Upper lobe of left lung (tissue), 6 donors: ENCODE measurements at regions not wholly inside any gene's neighbourhood (a gene's known extent, or its start where the extent isn't known, plus 50 kb on each side); places are given as distances from the start of the nearest gene placed in this dataset.

Source experiments
- ATAC-seq, 2 donors: fragments of 200-7000 bp; cut with Tn5 transposase; one replicate each; pipeline ENCODE4 v1.9.1; 2022; ENCODE audit warnings: mild to moderate bottlenecking in 2 of 2, moderate library complexity in 2 of 2; ENCODE audit not compliant: low FRiP score in 2 of 2
- DNase-seq, 2 donors: peaks; one replicate each; pipeline ENCODE4 v3.0.0-alpha.2; 2019 to 2020
- H3K27ac ChIP-seq, 4 donors: fragments of 200-600 bp; sonication (generic); one replicate each; pipeline ENCODE4 v1.5.1; 2016 to 2019
- H3K27me3 ChIP-seq, 4 donors: fragments of 200-600 bp; sonication (generic); one replicate each; pipeline ENCODE4 v1.5.1; 2017 to 2019
- H3K36me3 ChIP-seq, 4 donors: fragments of 200-600 bp; sonication (generic); one replicate each; pipeline ENCODE4 v1.5.1; 2016 to 2019
- H3K4me1 ChIP-seq, 4 donors: fragments of 200-600 bp; sonication (generic); one replicate each; pipeline ENCODE4 v1.5.1; 2018 to 2019
- H3K4me3 ChIP-seq, 4 donors: fragments of 200-600 bp; sonication (generic); one replicate each; pipeline ENCODE4 v1.5.1; 2017 to 2019; ENCODE audit warnings: mild to moderate bottlenecking in 2 of 4, moderate library complexity in 1 of 4
- H3K9me3 ChIP-seq, 4 donors: fragments of 200-600 bp; sonication (generic); one replicate each; pipeline ENCODE4 v1.5.1; 2018 to 2019
- EP300 ChIP-seq, 4 donors: sonication (generic); formaldehyde crosslinking; IDR thresholded peaks; one replicate each; pipeline ENCODE4 v1.5.1; 2017; ENCODE audit warnings: antibody characterized with exemption in 4 of 4, control low read depth in 2 of 4
- POLR2A ChIP-seq, 4 donors: fragments of 450-650 bp; IDR thresholded peaks; one replicate each; pipeline ENCODE4 v1.5.1; 2016 to 2017; ENCODE audit warnings: antibody characterized with exemption in 4 of 4, mild to moderate bottlenecking in 2 of 4
- POLR2AphosphoS5 ChIP-seq, 2 donors: sonication (generic); formaldehyde crosslinking; IDR thresholded peaks; one replicate each; pipeline ENCODE4 v1.5.1; 2017; ENCODE audit warnings: antibody characterized with exemption in 2 of 2
- WGBS, 2 donors: methylation state at CpG; one replicate each; pipeline ENCODE4 v1.1.5; 2017 to 2018; 5-methylcytosine and 5-hydroxymethylcytosine counted together
- TF ChIP-seq, protein P1 (sequence below), 6 experiments: fragments of 450-650 bp in 4 of 6; fragments of 200-600 bp in 2 of 6; sonication (generic) in 2 of 6; IDR thresholded peaks; one replicate each; pipeline ENCODE4 v1.5.1; 2016 to 2019; ENCODE audit warnings: antibody characterized with exemption in 6 of 6
- donor health status: DM: no; HTN: no; CAD: no; lungs with moderate emphysema.
- donor health status: DM: no; HTN: yes; CAD: no; lungs with severe emphysema.

- no peak for ATAC-seq
- no peaks in the 10 kb centered on the region for H3K9me3 ChIP-seq
- H3K4me1 ChIP-seq = no peaks in the 10 kb centered on the region
- H3K27me3 ChIP-seq = no peaks in the 10 kb centered on the region
- H3K36me3 ChIP-seq = no peaks in the 10 kb centered on the region
- no peak overlapping the region for H3K27ac ChIP-seq
- H3K4me3 ChIP-seq = no peak overlapping the region
- 39 to 59% methylated on average over 4 of the region's 4 CpGs for WGBS, 2 donors
- no peak for TF ChIP-seq EP300 (IDR thresholded peaks at IDR 0.05)
- no peak for TF ChIP-seq POLR2A (IDR thresholded peaks at IDR 0.05)
- TF ChIP-seq POLR2AphosphoS5 (IDR thresholded peaks at IDR 0.05) = no peak
- TF ChIP-seq, protein P1, sequence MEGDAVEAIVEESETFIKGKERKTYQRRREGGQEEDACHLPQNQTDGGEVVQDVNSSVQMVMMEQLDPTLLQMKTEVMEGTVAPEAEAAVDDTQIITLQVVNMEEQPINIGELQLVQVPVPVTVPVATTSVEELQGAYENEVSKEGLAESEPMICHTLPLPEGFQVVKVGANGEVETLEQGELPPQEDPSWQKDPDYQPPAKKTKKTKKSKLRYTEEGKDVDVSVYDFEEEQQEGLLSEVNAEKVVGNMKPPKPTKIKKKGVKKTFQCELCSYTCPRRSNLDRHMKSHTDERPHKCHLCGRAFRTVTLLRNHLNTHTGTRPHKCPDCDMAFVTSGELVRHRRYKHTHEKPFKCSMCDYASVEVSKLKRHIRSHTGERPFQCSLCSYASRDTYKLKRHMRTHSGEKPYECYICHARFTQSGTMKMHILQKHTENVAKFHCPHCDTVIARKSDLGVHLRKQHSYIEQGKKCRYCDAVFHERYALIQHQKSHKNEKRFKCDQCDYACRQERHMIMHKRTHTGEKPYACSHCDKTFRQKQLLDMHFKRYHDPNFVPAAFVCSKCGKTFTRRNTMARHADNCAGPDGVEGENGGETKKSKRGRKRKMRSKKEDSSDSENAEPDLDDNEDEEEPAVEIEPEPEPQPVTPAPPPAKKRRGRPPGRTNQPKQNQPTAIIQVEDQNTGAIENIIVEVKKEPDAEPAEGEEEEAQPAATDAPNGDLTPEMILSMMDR (IDR thresholded peaks at IDR 0.05) = no peak
- DNase-seq = no peak
Observed at GRCh38 chr4:149997881-149998421, 80.3 kb upstream of the DCLK2 start.

DNA sequence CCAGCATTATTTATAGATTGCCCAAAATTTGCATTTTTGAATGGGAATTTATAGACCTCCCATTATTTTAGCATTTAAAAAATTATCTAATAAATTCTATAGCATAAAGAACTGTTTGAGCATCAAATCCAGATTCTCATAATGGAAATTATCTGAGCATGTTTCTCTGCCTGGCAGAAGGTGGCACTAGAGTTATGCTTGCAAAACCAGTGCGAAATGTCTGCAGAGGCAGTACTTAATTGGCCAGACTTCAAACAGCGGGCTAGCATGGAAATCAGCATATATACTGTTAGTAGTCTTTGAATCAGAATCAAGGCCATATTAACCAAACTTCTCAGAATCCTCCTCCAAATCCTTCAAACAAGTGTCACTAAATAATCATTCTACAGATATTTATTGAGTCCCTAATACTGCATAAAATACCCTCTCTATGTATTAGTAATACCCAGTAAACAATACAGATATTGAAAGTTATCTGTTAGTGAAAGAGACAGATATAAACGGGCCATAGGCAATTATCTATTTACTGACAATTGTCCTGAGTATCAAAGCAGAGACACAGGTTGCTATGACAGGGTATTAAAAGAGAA lies 78.7 kb upstream of the DCLK2 start:
- ATAC-seq (peak in 1 of 2 donors; percentile 67), DNase-seq (no peak)
- Histone ChIP-seq H3K27me3 (no peaks in the 10 kb centered on the region), H3K27ac (no peak overlapping the region), H3K4me3 (no peak overlapping the region), H3K4me1 (no peaks in the 10 kb centered on the region), H3K9me3 (no peaks in the 10 kb centered on the region), H3K36me3 (no peaks in the 10 kb centered on the region)
- TF ChIP-seq POLR2A (IDR thresholded peaks at IDR 0.05) = no peak
- TF ChIP-seq EP300 (IDR thresholded peaks at IDR 0.05) = no peak
- TF ChIP-seq, protein P1 (IDR thresholded peaks at IDR 0.05) = peak in 5 of 6 experiments; percentile 31 to 52 (median 47)
- no peak for TF ChIP-seq POLR2AphosphoS5 (IDR thresholded peaks at IDR 0.05)
- WGBS, 2 donors = 15 to 17% methylated on average over 3 of the region's 3 CpGs

GRCh38 chr4:150001815-150002214 lies 76.4 kb upstream of the DCLK2 start:
- Histone ChIP-seq H3K36me3 (no peaks in the 10 kb centered on the region), H3K27me3 (no peaks in the 10 kb centered on the region), H3K27ac (no peak overlapping the region), H3K4me1 (no peaks in the 10 kb centered on the region), H3K4me3 (no peak overlapping the region), H3K9me3 (no peaks in the 10 kb centered on the region)
- ATAC-seq (no peak), DNase-seq (no peak)
- TF ChIP-seq, protein P1 (IDR thresholded peaks at IDR 0.05) = no peak
- TF ChIP-seq POLR2A (IDR thresholded peaks at IDR 0.05) (no peak), POLR2AphosphoS5 (IDR thresholded peaks at IDR 0.05) (no peak), EP300 (IDR thresholded peaks at IDR 0.05) (no peak)
- 96 to 98% methylated on average over 5 of the region's 5 CpGs for WGBS, 2 donors

GRCh38 chr4:150002561-150002960 lies 75.7 kb upstream of the DCLK2 start:
- no peaks in the 10 kb centered on the region for H3K4me1 ChIP-seq
- H3K27me3 ChIP-seq = no peaks in the 10 kb centered on the region
- no peak for DNase-seq
- no peak for ATAC-seq
- TF ChIP-seq, protein P1 (IDR thresholded peaks at IDR 0.05) = no peak
- TF ChIP-seq POLR2AphosphoS5 (IDR thresholded peaks at IDR 0.05) = no peak
- TF ChIP-seq EP300 (IDR thresholded peaks at IDR 0.05) = no peak
- no peak for TF ChIP-seq POLR2A (IDR thresholded peaks at IDR 0.05)
- H3K27ac ChIP-seq = no peak overlapping the region
- H3K4me3 ChIP-seq = no peak overlapping the region
- H3K36me3 ChIP-seq = no peaks in the 10 kb centered on the region
- no peaks in the 10 kb centered on the region for H3K9me3 ChIP-seq

DNA sequence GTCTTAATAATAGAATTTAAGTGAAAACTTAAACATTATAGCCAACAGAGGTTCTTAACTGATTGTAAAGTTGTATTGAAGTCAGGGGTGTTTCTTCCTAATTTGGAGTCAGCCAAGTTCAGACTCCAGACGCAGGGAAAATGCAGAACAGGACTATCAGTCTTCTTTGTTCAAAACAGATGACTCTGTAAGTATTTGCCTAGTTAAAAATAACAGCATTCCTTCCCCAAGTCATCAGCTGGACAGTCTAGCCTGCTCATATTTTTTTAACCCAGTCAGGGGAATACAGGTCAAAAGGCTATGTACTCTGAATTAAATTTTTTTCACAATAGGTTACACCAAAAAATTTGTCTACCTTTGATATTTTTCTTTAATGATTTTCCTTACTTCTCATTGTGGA lies 73.8 kb upstream of the DCLK2 start:
- peak in 1 of 2 donors; percentile 49 for ATAC-seq
- H3K9me3 ChIP-seq = no peaks in the 10 kb centered on the region

More for the DNA sequence above, 73.8 kb upstream of the DCLK2 start:
- TF ChIP-seq POLR2A (IDR thresholded peaks at IDR 0.05) = no peak
- no peak for TF ChIP-seq POLR2AphosphoS5 (IDR thresholded peaks at IDR 0.05)
- TF ChIP-seq, protein P1 (IDR thresholded peaks at IDR 0.05) = no peak
- TF ChIP-seq EP300 (IDR thresholded peaks at IDR 0.05) = no peak
- H3K4me1 ChIP-seq = no peaks in the 10 kb centered on the region
- no peaks in the 10 kb centered on the region for H3K27me3 ChIP-seq
- WGBS, 2 donors = 52 to 57% methylated on average over 1 of the region's 1 CpG
- H3K36me3 ChIP-seq = no peaks in the 10 kb centered on the region
- no peak for DNase-seq
- H3K4me3 ChIP-seq = no peak overlapping the region
- no peak overlapping the region for H3K27ac ChIP-seq
